ENCODE measurements at regions not wholly inside any gene's neighbourhood (a gene's known extent, or its start where the extent isn't known, plus 50 kb on each side); places are given as distances from the start of the nearest gene placed in this dataset.
A peak's percentile ranks its signal among the peaks of the same experiment; 100 is the strongest.

- no peak for TF ChIP-seq CTCF (IDR thresholded peaks at IDR 0.05)
Measured at GRCh38 chr6:71187141-71187540, 101.5 kb upstream of the OGFRL1 start.

GRCh38 chr6:71190809-71191208 lies 97.8 kb upstream of the OGFRL1 start:
- TF ChIP-seq CTCF (IDR thresholded peaks at IDR 0.05) = peak; percentile 44; the same call in 1 of the 2 replicates

DNA sequence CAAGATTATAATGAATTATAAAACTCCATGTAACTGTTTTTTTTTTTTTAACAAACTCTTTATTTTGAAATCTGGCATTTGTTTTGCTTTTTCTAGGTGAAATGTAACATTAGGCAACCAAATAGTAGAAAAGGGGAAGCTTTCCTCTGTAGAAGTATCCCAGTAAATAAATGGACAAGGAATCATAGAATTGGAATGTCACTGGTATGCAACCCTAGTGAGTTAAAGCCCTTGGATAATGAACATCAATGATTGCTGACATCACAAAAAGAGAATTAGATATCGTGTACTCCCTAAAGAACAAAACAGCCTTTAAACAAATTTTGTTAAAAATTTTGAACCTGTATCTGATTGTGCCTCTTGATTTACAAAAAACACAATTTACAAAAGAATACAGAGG lies 93.9 kb upstream of the OGFRL1 start:
- no peak for TF ChIP-seq CTCF (IDR thresholded peaks at IDR 0.05)

DNA sequence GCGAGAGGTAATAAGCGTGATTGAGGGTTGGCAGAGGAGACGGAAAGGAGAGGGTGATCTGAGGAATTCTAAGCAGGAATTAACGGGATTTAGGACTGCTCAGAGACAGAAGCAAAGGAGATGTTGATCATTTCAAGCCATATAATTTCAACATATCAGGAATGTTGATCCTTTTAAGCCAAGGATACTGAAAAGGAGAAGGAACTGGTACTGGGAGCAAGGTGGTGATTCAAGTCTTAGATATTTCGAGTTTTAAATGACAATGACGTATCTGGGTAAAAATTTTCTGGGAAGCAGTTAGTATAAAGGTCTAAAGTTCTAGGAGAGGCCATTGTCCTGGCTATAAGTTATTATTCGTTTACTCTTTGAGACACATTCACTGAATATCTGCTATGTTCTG lies 91.3 kb upstream of the OGFRL1 start:
- TF ChIP-seq CTCF (IDR thresholded peaks at IDR 0.05) = no peak

DNA sequence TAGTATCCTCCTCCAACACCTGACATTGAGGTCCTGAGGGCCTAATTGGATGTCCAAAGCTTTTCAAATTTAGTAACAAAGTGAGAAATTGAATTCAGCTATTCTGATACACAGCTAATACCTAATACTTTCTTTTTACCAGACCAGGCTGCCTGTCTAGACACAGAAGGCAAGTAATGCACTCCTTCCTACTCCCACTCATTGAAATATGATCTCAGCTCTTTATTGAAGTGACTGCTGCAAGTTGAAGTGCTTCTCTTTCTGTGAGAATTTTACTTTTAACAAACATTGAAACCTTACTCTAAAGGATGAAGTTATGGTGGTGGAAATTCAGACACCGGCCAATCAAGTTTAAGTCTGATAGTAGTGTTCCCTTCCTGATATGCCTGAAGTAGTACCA lies 90.8 kb upstream of the OGFRL1 start:
- TF ChIP-seq CTCF (IDR thresholded peaks at IDR 0.05) = no peak

- TF ChIP-seq CTCF (IDR thresholded peaks at IDR 0.05) = no peak
Measured at GRCh38 chr6:71198908-71199307, 89.7 kb upstream of the OGFRL1 start.

DNA sequence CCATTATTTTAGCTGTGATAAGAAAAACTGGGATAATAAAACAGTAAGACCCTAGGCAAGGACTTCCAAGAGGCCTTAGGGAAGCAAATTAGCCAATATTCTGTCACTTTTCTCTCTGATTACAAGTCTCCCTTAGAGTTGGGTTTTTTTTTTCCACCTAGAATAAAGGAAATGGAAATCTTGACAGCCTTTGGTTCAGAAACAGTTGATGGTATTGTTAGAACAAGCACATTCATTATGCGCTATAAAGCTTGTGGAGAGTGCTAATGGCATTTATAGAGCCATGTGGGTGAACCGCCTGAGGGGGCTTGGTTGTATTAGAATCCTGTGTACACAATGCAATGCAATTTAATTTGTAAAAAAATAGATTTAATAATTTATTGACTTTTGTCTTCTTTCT lies 88.9 kb upstream of the OGFRL1 start:
- TF ChIP-seq CTCF (IDR thresholded peaks at IDR 0.05) = no peak

DNA sequence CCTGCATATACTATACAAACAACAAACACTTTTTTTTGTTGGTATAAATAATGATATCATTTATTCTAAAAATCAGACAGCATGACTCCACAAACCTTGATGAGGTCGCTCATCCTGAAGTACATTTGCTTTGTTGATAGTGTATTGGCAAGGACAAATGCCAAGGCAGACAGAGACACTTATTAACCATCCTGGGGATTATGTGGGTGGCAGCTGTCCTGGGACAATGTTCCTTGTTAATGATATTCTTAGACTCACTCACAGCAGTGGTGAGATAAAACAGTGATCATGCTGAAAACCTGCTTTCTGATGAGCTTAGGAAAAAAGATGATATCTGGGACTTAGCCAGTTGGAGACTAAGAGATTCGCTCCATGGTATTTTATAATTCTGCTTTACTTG lies 85.4 kb upstream of the OGFRL1 start:
- TF ChIP-seq CTCF (IDR thresholded peaks at IDR 0.05) = no peak

Measured in LNCAP (cell line).